ENCODE measurements at regions not wholly inside any gene's neighbourhood (a gene's known extent, or its start where the extent isn't known, plus 50 kb on each side); places are given as distances from the start of the nearest gene placed in this dataset.
"Not testable (repeated sequence)": the region's sequence is repeated elsewhere in the genome, so short reads cannot be mapped to it uniquely, and the experiment has no call there.

DNA sequence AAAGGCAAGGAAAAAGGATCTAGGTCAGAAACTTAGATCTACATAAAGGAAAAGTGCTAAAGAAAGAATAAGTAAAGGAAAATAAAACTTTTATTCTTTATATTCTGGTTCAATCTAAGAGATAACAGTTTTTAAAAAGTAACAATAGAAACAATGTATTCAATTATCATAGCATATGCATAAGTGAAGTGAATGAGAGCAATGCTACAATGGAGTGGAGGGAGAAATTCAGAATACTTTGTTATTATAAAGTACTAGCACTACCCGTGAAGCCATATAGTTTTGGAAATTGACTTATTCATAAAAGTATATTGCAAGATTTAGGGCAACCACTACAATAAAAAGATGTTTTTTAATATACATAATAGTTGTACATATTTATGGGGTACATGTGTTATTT is 586.0 kb upstream of the MDGA2 start (continued):
- TF ChIP-seq POLR2AphosphoS5 (IDR thresholded peaks at IDR 0.05; ENCODE audit: low read depth, low read length) (no peak), SIN3A (IDR thresholded peaks at IDR 0.05; ENCODE audit: low read depth) (no peak), EZH2 (IDR thresholded peaks at IDR 0.05) (no peak), ATF3 (IDR thresholded peaks at IDR 0.05) (no peak)
- TF ChIP-seq, protein P1, sequence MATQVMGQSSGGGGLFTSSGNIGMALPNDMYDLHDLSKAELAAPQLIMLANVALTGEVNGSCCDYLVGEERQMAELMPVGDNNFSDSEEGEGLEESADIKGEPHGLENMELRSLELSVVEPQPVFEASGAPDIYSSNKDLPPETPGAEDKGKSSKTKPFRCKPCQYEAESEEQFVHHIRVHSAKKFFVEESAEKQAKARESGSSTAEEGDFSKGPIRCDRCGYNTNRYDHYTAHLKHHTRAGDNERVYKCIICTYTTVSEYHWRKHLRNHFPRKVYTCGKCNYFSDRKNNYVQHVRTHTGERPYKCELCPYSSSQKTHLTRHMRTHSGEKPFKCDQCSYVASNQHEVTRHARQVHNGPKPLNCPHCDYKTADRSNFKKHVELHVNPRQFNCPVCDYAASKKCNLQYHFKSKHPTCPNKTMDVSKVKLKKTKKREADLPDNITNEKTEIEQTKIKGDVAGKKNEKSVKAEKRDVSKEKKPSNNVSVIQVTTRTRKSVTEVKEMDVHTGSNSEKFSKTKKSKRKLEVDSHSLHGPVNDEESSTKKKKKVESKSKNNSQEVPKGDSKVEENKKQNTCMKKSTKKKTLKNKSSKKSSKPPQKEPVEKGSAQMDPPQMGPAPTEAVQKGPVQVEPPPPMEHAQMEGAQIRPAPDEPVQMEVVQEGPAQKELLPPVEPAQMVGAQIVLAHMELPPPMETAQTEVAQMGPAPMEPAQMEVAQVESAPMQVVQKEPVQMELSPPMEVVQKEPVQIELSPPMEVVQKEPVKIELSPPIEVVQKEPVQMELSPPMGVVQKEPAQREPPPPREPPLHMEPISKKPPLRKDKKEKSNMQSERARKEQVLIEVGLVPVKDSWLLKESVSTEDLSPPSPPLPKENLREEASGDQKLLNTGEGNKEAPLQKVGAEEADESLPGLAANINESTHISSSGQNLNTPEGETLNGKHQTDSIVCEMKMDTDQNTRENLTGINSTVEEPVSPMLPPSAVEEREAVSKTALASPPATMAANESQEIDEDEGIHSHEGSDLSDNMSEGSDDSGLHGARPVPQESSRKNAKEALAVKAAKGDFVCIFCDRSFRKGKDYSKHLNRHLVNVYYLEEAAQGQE (IDR thresholded peaks at IDR 0.05; ENCODE audit: low read depth), result no peak

DNA sequence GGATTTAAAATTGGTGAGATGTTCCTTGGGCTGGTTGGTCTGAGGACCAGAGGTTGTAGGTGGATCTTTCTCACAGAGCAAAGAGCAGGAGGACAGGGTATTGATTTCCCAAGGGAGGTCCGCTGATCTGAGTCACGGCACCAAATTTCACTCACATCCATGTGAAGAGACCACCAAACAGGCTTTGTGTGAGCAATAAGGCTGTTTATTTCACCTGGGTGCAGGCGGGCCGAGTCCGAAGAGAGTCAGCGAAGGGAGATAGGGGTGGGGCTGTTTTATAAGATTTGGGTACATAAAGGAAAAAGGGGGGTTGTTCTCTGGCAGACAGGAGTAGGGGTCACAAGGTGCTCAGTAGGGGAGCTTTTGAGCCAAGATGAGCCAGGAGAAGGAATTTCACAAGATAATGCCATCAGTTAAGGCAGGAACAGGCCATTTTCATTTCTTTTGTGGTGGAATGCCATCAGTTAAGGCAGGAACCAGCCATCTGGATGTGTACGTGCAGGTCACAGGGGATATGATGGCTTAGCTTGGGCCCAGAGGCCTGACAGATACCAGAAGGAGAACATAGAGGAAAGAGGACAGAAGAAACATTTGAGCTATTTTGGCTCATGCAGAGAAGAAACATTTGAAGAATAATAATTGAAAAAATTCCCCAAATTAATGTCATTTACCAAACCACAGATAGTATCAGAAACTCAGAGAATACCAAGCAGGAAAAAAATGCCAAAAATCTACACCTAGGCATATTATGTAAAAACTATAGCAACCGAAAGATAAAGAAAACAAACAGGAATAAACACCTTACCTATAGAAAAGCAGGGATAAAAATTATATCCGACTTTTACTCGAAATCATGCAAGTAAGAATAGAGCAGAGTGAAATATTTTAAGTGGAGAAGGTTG is 585.2 kb upstream of the MDGA2 start:
- DNase-seq (ENCODE audit: low read depth, low spot score); H3K27ac ChIP-seq (ENCODE audit: low read depth, low read length); H3K9me3 ChIP-seq (ENCODE audit: control insufficient read depth in 1 of 2, insufficient read depth in 1 of 2, low read depth in 1 of 2, low read length in 2 of 2); RAD21 ChIA-PET (ENCODE audit: low non-redundant PET in 1 of 2, low total read pairs in 2 of 2, uncharacterized antibody in 2 of 2, unreplicated experiment in 2 of 2); H3K36me3 ChIP-seq (ENCODE audit: control insufficient read depth in 1 of 2, insufficient read depth in 2 of 2, low read length in 2 of 2); H3K4me2 ChIP-seq (ENCODE audit: low read length); H3K4me1 ChIP-seq (ENCODE audit: control insufficient read depth in 1 of 2, insufficient read depth in 2 of 2, low read length in 2 of 2); H3K79me2 ChIP-seq (ENCODE audit: insufficient read depth, low read length); ATAC-seq; H3K9me2 ChIP-seq (ENCODE audit: insufficient read depth); H3K4me3 ChIP-seq (replicated peaks in 1 of 2; ENCODE audit: low read depth in 1 of 2, low read length in 2 of 2); H4K20me1 ChIP-seq (ENCODE audit: insufficient read depth); H3K9ac ChIP-seq (ENCODE audit: low read length); CTCF ChIA-PET; H3K27me3 ChIP-seq (ENCODE audit: insufficient read depth, low read length); BruUV-seq (replicated peaks); intact Hi-C loops (cut with micrococcal nuclease); H2AFZ ChIP-seq (ENCODE audit: low read depth, low read length, poor library complexity, severe bottlenecking); POLR2A ChIA-PET: not testable (repeated sequence)

- H4K20me1 ChIP-seq (ENCODE audit: insufficient read depth); H3K27me3 ChIP-seq (ENCODE audit: insufficient read depth, low read length); H3K9ac ChIP-seq (ENCODE audit: low read length); H3K4me3 ChIP-seq (replicated peaks in 1 of 2; ENCODE audit: low read depth in 1 of 2, low read length in 2 of 2); H2AFZ ChIP-seq (ENCODE audit: low read depth, low read length, poor library complexity, severe bottlenecking); H3K9me3 ChIP-seq (ENCODE audit: control insufficient read depth in 1 of 2, insufficient read depth in 1 of 2, low read depth in 1 of 2, low read length in 2 of 2); CTCF ChIA-PET; H3K36me3 ChIP-seq (ENCODE audit: control insufficient read depth in 1 of 2, insufficient read depth in 2 of 2, low read length in 2 of 2); ATAC-seq; H3K27ac ChIP-seq (ENCODE audit: low read depth, low read length); RAD21 ChIA-PET (ENCODE audit: low non-redundant PET in 1 of 2, low total read pairs in 2 of 2, uncharacterized antibody in 2 of 2, unreplicated experiment in 2 of 2); H3K9me2 ChIP-seq (ENCODE audit: insufficient read depth); H3K79me2 ChIP-seq (ENCODE audit: insufficient read depth, low read length); H3K4me2 ChIP-seq (ENCODE audit: low read length); POLR2A ChIA-PET; BruUV-seq (replicated peaks); intact Hi-C loops (cut with micrococcal nuclease); DNase-seq (ENCODE audit: low read depth, low spot score); H3K4me1 ChIP-seq (ENCODE audit: control insufficient read depth in 1 of 2, insufficient read depth in 2 of 2, low read length in 2 of 2): not testable (repeated sequence)
Measured at GRCh38 chr14:48259876-48260275, 584.5 kb upstream of the MDGA2 start.

GRCh38 chr14:48259232-48259631 is 583.8 kb upstream of the MDGA2 start:
- H3K9me3 ChIP-seq (ENCODE audit: control insufficient read depth in 1 of 2, insufficient read depth in 1 of 2, low read depth in 1 of 2, low read length in 2 of 2); DNase-seq (ENCODE audit: low read depth, low spot score); intact Hi-C loops (cut with micrococcal nuclease); H4K20me1 ChIP-seq (ENCODE audit: insufficient read depth); POLR2A ChIA-PET; H3K79me2 ChIP-seq (ENCODE audit: insufficient read depth, low read length); CTCF ChIA-PET; H2AFZ ChIP-seq (ENCODE audit: low read depth, low read length, poor library complexity, severe bottlenecking); H3K4me3 ChIP-seq (replicated peaks in 1 of 2; ENCODE audit: low read depth in 1 of 2, low read length in 2 of 2); H3K9ac ChIP-seq (ENCODE audit: low read length); ATAC-seq; H3K27ac ChIP-seq (ENCODE audit: low read depth, low read length); H3K36me3 ChIP-seq (ENCODE audit: control insufficient read depth in 1 of 2, insufficient read depth in 2 of 2, low read length in 2 of 2); BruUV-seq (replicated peaks); H3K4me2 ChIP-seq (ENCODE audit: low read length); H3K9me2 ChIP-seq (ENCODE audit: insufficient read depth); H3K27me3 ChIP-seq (ENCODE audit: insufficient read depth, low read length); H3K4me1 ChIP-seq (ENCODE audit: control insufficient read depth in 1 of 2, insufficient read depth in 2 of 2, low read length in 2 of 2); RAD21 ChIA-PET (ENCODE audit: low non-redundant PET in 1 of 2, low total read pairs in 2 of 2, uncharacterized antibody in 2 of 2, unreplicated experiment in 2 of 2): not testable (repeated sequence)
